ENCODE measurements at regions not wholly inside any gene's neighbourhood (a gene's known extent, or its start where the extent isn't known, plus 50 kb on each side); places are given as distances from the start of the nearest gene placed in this dataset.
"Not testable (repeated sequence)": the region's sequence is repeated elsewhere in the genome, so short reads cannot be mapped to it uniquely, and the experiment has no call there.

DNA sequence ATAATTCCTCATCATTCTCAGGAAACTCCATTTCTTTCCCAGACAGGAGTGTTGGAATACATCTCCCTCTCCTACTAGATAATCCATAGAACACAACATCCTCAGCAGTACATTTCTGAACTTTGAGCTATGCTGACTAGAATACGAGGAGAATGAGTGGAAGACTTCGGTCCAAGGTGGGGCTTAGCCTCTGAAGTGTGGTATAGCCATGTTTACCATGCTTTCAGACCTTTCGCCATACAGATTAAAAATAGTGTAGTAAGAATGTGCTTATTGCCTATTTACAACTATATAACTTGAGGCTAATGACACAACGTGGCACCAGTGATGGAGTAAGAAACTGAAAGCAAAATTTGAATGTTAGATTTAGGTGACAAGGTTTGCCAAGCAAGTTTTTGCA lies 184.5 kb upstream of the KRR1 start:
- no peak for DNase-seq

DNA sequence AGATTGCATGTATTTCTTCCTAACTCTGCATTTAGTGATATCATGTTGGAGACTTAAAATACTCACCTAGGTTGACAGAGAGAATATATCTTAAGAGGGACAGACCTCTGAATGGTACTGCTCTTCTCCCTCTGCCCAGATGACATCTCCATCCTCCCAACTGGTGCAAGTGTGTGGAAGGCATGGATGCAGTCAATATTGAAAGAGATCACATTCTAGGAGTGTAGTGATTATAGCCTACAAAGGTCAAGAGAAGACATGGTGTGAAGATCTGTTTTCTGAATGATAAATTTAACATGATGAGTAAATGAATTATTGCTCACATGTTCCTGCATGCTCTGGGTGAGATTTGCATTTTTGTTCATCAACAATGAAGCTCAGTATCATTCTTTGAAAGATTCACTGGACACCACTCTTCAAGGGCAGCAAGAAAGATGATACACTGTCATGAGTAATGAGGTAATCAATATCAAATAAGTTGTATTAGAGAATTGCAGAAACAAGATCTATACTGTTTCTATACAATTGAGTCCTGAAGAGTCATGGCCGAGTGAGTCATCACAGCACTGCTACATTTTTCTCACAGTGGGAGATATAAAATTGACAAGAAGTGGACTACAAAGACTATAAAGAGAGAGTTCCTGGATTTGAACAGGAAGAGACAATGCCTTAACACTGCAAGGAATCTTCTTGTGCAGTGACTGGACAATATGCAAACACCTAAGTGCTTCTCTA lies 183.3 kb upstream of the KRR1 start:
- no peak for DNase-seq

DNA sequence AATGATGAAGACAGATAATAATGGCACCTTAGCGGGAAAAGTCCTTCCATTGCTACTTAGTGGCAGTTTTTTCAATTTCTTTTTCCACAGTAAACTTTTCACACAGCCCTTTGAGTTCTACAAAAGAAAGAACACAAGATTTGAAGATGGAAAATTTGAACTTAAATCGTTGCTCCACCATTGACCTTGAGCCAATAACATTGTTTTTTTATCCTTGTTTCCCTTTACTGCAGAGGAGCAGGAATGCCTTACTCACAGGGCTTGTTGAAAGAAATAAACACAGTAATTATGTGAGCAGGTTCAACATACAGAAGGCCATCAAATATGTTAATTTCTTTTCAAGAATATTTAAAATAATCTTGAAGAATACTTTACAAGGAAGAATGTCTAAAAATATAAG lies 181.5 kb upstream of the KRR1 start:
- no peak for DNase-seq

DNA sequence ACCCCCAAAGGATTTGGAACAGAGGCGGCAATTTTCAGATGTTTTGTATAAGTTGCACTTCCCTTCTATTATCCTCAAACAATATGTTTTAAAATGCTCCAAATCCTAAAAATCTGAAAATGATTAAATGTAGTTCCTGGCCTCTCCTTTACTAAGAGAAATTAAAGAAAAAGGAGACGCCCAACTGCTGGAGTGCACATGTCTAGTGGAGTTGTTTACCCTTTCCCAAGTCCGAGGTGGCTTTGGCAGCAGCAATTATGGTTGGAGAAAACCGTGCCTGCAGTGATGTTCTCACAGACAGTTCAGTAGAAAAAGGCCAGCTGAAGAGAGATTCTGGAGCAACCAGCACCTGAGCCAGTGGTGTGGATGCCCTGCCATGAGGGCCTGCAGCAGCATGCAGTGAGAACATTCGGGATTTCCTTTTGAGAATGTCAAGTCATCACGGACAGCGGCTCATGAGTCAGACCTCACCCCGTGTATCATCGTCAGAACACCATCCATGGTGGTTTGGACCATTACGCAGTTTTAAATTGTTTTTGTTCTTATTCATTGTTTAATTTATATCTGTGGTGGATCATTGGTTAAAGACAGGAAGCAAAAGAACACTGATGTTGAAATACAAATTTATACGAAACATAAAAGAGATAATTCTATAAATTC lies 179.0 kb upstream of the KRR1 start:
- DNase-seq, result no peak

DNA sequence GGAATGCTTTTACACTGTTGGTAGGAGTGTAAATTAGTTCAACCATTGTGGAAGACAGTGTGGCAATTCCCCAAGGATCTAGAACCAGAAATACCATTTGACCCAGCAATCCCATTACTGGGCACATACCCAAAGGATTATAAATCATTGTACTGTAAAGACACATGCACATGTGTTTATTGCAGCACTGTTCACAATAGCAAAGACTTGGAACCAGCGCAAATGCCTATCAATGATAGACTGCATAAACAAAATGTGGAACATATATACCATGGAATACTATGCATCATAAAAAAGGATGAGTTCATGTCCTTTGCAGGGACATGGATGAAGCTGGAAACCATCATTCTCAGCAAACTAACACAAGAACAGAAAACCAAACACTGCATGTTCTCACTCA lies 174.8 kb upstream of the KRR1 start:
- DNase-seq, result not testable (repeated sequence)

DNA sequence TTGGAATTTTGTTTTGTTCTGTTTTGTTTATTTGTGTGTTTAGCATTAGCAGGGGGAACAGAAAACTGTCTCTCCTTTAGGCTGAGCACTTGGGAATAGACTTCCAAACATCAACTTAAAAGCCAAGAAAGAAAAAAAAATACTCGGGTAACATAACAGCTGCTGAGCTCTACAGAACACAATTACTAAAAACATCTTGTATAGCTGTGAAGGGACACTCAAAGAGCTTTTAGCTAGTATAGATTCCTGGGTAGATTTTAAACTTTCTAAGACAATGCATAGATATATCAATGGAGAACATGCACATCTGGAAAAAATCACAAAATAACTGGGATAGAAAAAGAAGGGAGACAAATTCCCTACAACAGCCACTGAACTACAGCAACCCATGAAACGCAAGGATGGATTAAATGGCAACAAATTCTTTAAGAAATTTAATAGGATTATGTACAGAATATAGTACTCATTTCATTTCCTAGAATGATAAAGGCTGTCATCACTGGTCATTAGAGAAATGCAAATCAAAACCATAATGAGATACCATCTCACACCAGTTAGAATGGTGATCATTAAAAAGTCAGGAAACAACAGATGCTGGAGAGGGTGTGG lies 174.3 kb upstream of the KRR1 start:
- DNase-seq, result no peak

DNA sequence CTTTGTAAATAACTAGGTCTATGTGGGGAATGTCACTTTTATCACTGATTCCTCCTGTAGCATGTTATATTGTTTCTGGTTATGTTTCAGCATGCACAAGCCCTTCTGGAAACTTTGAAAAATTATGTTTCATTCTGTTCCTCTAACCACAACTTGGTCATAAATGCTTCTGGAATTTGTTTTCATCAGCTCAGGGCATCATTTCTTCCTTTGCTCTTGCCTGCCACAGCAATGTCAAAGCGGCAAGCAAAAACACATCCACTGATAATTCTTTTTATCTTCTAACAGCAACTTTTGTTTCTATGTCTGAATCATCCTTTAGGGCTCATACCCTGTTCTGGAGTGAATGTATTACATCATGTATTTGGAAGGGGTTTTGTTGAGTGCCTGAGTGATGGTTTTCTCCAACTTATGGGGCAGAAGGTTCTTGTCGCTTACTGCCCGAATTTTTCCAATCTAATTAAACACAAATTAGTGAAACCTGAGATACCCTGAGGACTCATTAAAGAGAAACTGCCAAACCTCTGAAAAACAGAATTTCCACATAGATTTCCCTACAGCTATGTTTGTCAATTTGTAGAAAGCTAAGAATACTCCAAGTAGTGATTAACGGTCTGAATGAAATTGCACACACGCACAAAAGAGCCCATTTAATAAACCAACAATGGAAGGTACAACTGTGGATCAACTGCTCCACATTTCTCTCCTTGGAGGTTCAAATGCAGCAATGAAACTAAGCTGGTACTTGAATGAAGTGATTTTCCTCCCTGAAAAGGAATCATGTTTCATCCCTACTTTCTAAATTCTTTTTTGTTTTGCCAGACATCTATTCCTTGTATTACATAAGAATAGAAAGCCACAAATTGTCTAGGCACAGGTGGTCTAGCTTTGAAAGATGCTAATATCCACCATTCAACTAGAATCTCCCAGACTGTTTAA lies 173.5 kb upstream of the KRR1 start:
- no peak for DNase-seq

DNA sequence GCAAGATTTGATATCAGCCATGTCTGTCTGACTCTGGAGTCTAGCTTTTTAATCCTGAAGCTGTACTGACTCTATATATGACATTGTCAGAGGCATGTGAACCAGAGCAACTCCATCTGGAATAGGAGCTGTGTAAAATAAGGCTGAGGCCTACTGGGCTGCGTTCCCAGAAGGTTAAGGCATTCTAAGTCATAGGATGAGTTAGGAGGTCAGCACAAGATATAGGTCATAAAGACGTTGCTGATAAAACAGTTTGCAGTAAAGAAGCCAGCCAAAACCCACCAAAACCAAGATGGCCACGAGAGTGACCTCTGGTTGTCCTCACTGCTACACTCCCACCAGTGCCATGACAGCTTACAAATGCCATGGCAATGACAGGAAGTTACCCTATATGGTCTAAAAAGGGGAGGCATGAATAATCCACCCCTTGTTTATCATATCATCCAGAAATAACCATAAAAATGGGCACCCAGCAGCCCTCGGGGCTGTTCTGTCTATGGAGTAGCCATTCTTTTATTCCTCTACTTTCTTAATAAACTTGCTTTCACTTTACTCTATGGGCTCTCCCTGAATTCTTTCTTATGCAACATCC lies 172.7 kb upstream of the KRR1 start:
- not testable (repeated sequence) for DNase-seq

DNA sequence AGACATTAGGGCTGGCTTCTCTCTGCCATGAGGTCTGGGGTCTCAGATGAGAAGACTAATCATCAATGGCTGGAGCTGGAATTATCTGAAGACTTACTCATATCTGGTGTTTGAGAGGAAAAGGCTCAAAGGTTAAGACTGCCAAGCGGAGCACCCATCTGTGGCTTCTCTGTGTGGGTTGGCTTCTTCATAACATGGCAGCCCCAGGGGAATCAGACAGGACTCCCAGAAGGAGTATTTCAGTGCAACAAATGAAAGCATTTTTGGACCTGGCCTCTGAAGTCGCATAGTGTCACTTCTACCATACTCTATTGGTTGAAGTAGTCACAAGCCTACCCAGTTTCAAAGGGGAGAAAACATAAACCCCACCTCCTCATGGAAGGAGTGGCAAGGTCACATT lies 171.8 kb upstream of the KRR1 start:
- no peak for DNase-seq

DNA sequence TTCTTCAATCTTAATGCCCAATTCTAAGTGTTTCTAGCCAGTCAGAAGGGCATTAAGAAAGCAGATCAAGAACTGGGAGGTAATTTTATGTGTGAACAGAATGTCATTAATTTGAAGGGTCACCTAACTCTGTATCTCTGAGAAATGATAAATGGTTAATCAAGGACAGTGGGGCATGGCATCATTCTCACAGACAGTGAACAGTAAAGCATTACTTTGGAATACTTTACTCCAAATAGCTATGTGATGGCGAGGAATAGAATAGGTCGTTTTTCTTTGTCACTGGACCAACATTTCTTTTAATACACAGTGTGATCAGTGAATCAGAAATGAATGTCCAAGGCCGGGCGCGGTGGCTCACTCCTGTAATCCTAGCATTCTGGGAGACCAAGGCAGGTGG lies 166.1 kb upstream of the KRR1 start:
- no peak for DNase-seq

DNA sequence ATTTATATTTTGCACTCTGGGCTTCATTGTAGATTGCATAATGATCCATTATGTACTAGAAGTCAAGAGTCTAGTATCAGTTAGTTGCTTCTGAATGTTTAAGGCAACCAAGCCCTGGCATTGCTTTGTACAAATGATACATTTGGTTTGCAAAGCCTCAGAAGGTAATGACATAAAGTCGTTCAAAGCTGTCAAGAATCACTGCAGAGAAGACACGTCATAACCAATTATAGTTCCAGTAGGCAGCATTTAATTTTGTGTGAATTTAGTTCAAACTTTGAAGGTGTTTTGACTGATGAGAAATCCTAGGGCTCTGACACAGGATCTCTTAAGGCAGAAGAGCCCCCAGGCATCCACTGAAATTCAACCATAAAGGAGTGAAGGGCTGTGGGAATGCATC lies 163.0 kb upstream of the KRR1 start:
- no peak for DNase-seq

DNA sequence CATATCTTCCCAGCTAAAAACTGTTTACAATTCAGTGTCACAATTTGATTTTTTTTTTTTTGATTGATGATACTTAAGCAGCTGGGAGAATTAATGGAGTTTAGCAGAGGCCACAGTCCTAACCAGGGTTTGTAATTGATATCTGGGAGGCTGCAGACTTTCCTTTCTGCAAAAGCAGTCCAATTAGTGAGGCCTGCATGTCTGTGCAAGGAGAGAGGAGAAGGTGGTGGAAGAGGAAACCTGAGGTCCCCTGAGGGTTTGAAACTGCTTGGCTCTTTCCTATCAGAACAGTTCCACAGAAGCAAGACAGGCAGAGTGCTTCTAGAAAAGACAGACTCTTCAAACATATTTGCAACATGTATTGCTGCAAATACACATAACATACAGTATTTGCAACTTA lies 160.8 kb upstream of the KRR1 start:
- no peak for DNase-seq

DNA sequence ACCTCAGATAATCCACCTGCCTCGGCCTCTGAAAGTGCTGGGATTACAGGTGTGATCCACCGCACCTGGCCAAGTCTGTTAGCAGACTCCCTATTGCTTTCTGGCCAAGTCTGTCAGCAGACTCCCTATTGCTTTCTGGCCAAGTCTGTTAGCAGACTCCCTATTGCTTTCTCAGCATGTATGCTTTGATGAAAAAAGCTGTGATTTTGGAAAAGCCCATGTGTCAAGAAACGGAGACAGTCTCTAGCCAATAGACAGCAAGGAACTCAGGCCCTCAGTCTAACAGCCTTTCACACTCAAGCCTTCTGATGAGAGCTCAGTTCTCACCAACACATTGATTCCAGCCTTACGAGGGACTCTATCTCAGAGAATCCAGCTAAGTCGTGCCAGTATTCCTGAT lies 158.8 kb upstream of the KRR1 start:
- no peak for DNase-seq

DNA sequence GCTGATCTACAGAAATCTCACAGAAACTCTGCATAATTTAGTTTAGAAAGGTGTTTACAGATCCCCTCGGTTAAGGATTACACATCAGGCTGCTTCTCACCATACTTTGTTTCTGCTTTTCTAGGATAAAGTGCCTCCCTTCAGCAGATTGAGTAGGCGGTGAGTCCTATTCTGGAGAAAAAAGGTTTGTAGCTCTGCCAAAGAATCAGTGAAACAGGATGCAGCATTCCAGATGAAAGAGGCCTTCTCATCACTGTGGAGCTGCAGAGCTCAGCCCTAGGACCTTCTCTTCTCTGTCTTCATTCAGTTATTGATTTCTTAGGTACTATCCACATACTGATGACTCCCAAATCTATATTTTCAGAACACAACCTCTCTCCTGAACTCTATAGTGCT lies 155.5 kb upstream of the KRR1 start:
- no peak for DNase-seq

DNA sequence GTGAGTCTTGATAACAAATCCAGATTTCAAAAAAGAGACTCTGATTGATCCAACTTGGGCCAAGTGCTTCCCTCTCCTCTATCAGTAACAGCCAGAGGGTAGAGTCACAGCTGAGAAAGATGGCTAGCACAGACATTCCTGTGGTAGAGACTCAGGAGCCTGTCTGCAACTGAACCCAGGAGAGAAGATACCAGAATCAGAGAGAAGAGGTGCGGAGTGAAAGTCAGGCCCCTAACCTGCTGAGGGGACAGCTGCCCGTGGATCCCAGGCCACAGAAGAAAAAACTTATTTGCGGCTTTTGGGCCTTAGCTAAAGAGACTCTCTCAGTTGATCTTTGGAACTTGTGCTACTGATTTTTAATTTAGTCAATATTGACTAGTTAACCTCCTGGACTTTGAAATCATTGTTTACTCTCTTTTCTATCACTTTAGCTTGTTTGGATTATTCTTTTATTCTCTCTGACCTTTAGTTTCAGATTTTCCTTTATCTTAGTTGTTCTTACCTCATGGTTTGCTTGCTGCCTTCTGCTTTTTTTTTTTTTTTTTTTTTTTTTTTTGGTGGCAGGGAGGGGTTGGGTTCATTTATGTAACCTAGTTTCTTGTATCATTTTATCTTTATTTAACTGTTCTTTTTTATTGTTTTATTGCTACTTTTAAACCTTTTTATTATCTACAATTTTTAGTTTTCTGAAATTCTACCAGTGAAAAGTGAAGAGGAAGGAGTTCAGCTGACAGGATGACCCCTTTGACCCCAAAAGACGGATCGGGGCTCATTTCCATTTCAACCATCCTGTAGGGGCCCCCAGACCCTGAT lies 154.9 kb upstream of the KRR1 start:
- DNase-seq, result no peak

DNA sequence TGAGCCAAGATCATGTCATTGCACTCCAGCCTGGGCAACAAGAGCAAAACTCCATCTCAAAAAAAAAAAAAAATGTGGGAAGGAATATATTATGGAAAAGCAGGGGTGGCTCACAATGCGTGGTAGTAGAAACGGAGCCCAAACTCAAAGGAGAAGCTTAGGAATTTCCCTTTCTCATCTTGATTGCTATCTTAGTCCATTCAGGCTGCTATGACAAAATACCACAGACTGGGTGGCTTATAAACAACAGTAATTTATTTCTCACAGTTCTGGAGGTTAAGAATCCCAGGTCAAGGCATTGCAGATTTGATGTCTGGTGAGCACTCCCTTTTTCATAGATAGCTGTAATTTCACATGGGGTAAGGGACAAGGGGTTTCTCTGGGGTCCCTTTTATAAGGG lies 153.8 kb upstream of the KRR1 start:
- no peak for DNase-seq

DNA sequence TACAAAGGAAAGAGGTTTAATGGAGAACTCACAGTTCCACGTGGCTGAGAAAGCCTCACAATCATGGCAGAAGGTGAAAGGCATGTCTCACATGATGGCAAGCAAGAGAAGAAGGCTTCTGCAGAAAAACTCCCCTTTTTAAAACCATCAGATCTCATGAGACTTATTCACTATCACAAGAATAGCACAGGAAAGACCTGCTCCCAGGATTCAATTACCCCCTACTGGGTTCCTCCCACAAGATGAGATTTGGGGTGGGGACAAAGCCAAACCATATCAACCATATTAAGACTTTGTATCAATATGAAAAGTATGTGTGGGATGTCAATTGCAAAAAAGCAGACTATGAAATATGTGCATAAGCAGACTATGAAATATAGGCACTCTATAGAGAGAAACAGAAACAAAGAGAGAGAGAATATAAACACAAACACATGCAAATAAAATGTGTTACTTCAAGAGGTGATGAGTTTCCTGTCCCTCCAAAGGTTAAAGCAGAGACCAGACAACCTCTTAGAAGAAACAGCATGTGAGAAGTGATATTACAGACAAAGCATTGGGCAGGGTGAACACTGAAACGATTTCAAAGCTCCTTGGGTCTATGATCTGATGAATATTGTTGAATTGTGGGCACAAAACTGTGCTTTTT lies 151.2 kb upstream of the KRR1 start:
- no peak for DNase-seq

DNA sequence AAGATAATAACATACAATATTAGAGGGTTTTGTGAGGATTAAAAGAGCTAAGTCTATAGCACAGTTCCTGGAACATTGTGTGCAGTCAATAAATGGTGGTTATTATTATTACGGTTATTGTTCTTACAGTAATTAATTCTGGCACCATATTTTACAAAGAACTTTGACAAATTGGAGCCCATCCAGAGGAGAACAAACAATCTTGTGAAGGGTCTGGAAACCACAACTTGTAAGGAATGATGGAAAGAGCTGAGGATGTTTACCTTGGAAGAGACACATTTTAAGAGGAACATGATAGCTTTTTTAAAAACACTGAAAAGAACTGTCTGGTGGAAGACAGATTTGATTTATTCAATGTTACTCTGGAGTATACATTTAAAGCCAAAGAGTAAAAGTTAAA lies 150.5 kb upstream of the KRR1 start:
- DNase-seq, result no peak

DNA sequence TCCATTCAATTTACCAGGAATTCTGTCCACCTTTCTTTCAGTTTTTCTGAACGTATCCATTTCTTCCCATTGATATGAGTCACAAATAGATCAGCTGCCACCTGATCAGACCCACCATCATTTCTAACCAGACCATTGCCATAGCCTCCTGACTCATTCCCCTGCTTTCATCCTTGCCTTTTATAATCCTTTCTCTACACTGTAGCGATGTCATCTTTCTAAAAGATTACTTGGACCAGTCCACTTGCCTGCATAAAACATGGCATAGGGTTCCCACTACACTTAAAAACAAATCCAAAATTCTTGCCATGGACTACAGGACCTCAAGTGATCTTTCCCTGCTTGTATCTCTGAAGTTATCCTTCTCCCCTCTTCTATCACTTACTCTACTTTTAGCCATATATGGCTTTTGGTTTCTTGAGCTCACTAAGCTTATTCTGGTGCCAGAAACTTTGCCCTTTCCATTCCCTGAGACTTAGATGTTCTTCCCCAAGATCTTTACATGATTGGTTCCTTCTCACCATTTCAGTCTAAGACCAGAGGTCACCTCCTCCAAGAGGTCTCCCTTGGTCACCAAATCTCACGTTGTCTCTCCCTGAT lies 149.5 kb upstream of the KRR1 start:
- DNase-seq, result no peak

DNA sequence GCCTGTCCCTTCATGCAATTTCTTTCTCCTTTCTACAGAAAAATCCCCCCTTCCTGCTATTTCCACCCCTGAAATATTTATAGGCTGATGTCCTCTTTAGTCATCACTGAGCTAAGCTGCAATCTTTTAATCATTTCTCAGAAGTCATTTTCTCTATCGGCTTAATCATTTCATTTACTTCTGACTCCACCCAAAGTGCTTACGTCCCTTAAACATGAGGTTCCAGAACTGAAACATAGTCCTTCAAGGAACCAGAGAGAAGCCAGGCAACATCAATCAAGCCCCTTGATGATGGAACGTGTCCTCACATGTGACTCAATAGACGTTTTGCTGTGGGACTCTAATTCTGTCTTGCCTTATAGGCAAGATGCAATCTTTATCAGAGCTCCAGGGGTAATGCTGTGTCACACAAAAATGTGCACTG lies 148.7 kb upstream of the KRR1 start:
- no peak for DNase-seq

Data from NK-92 treated with Interleukin-12 subunit alpha and Interleukin-12 subunit beta, amount 100 ng/mL, for 24 hours (cell line).